ENCODE measurements at regions not wholly inside any gene's neighbourhood (a gene's known extent, or its start where the extent isn't known, plus 50 kb on each side); places are given as distances from the start of the nearest gene placed in this dataset.

GRCh38 chr4:130699004-130699403, 1603.1 kb downstream of the C4orf33 start:
- TF ChIP-seq, protein P1, sequence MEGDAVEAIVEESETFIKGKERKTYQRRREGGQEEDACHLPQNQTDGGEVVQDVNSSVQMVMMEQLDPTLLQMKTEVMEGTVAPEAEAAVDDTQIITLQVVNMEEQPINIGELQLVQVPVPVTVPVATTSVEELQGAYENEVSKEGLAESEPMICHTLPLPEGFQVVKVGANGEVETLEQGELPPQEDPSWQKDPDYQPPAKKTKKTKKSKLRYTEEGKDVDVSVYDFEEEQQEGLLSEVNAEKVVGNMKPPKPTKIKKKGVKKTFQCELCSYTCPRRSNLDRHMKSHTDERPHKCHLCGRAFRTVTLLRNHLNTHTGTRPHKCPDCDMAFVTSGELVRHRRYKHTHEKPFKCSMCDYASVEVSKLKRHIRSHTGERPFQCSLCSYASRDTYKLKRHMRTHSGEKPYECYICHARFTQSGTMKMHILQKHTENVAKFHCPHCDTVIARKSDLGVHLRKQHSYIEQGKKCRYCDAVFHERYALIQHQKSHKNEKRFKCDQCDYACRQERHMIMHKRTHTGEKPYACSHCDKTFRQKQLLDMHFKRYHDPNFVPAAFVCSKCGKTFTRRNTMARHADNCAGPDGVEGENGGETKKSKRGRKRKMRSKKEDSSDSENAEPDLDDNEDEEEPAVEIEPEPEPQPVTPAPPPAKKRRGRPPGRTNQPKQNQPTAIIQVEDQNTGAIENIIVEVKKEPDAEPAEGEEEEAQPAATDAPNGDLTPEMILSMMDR (IDR thresholded peaks at IDR 0.05) = no peak
- no peak for TF ChIP-seq POLR2A (IDR thresholded peaks at IDR 0.05)
